HEK293T (cell line): ENCODE measurements at regions not wholly inside any gene's neighbourhood (a gene's known extent, or its start where the extent isn't known, plus 50 kb on each side); places are given as distances from the start of the nearest gene placed in this dataset.

Source experiments
- CTCF ChIA-PET: fragments of 350-600 bp; formaldehyde crosslinking; extraction: SDS; loops from one replicate; lab custom pipeline; 2021; ENCODE audit warnings: antibody characterized with exemption, inconsistent platforms; lab: Yijun Ruan, JAX
- POLR2A ChIA-PET: fragments of 350-600 bp; formaldehyde crosslinking; extraction: SDS; loops from one replicate; lab custom pipeline; 2020; ENCODE audit warnings: antibody characterized with exemption, inconsistent platforms; lab: Yijun Ruan, JAX
- DNase-seq: peaks from one replicate; pipeline ENCODE4 v3.0.0; 2012; ENCODE audit warnings: mixed read lengths; ENCODE audit errors: extremely low spot score
- ARNT ChIP-seq: fragments of 450-650 bp; IDR thresholded peaks from 2 replicates; pipeline ENCODE4 v1.6.1; 2017; ENCODE audit warnings: mild to moderate bottlenecking
- BHLHE40 ChIP-seq: fragments of 450-650 bp; IDR thresholded peaks from 2 replicates; pipeline ENCODE4 v1.6.1; 2016; ENCODE audit warnings: mild to moderate bottlenecking, moderate library complexity, borderline replicate concordance
- CTBP1 ChIP-seq: fragments of 450-650 bp; IDR thresholded peaks from 2 replicates; pipeline ENCODE4 v1.6.1; 2016; ENCODE audit warnings: borderline replicate concordance
- ELF4 ChIP-seq: fragments of 450-650 bp; IDR thresholded peaks from 2 replicates; pipeline ENCODE4 v1.6.1; 2017; ENCODE audit warnings: antibody characterized with exemption
- FOXA1 ChIP-seq: fragments of 450-650 bp; IDR thresholded peaks from 2 replicates; pipeline ENCODE4 v1.6.1; 2016; ENCODE audit warnings: mild to moderate bottlenecking
- FOXK2 ChIP-seq: fragments of 450-650 bp; IDR thresholded peaks from 2 replicates; pipeline ENCODE4 v1.6.1; 2016; ENCODE audit warnings: mild to moderate bottlenecking
- FOXM1 ChIP-seq: fragments of 450-650 bp; IDR thresholded peaks from 2 replicates; pipeline ENCODE4 v1.6.1; 2017; ENCODE audit warnings: mild to moderate bottlenecking, borderline replicate concordance
- HDGF ChIP-seq: fragments of 450-650 bp; IDR thresholded peaks from 2 replicates; pipeline ENCODE4 v1.6.1; 2017; ENCODE audit warnings: antibody characterized with exemption, borderline replicate concordance
- L3MBTL2 ChIP-seq: fragments of 450-650 bp; conservative IDR thresholded peaks from 2 replicates; pipeline ENCODE4 v1.6.1; 2016; ENCODE audit warnings: mild to moderate bottlenecking
- LEF1 ChIP-seq: fragments of 450-650 bp; IDR thresholded peaks from 2 replicates; pipeline ENCODE4 v1.6.1; 2017; ENCODE audit warnings: mild to moderate bottlenecking, borderline replicate concordance
- NFRKB ChIP-seq: fragments of 450-650 bp; IDR thresholded peaks from 2 replicates; pipeline ENCODE4 v1.6.1; 2016; ENCODE audit warnings: mild to moderate bottlenecking, moderate library complexity
- PKNOX1 ChIP-seq: fragments of 450-650 bp; IDR thresholded peaks from 2 replicates; pipeline ENCODE4 v1.6.1; 2016
- SP1 ChIP-seq: fragments of 450-650 bp; IDR thresholded peaks from 2 replicates; pipeline ENCODE4 v1.6.1; 2017
- SUZ12 ChIP-seq: fragments of 450-650 bp; IDR thresholded peaks from 2 replicates; pipeline ENCODE4 v1.6.1; 2016; ENCODE audit warnings: mild to moderate bottlenecking
- TARDBP ChIP-seq: fragments of 450-650 bp; IDR thresholded peaks from 2 replicates; pipeline ENCODE4 v1.6.1; 2016
- ZNF384 ChIP-seq: fragments of 450-650 bp; IDR thresholded peaks from 2 replicates; pipeline ENCODE4 v1.6.1; 2016

DNA sequence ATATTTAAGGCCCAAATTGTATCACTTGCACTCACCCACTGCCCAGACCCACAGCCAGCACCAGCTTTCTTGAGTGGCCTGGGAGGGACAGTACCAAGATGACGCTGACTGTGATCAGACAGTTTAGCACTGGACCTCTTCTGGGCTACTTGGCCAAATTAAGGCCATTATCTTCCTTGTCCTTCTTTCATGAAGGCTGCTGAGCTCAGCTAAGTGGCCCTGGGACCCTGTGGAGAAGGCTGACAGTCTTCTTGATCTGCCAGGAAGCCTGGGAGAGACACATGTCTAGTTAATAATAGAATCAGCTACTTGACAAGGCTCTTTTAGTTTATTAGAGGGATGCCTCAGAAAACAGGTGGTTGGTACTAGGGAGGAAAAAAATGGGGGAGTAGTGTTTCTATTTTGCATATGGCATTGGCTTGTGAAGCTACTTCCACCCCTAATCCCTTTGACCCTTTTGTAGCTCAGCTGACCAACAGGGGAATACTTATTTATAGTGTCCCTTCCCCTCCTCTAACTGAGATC is 127.9 kb upstream of the NTM start:
- POLR2A ChIA-PET, result no interaction called here
- DNase-seq, result no peak
- CTCF ChIA-PET, result no interaction called here
- TF ChIP-seq SUZ12, result no peak
- TF ChIP-seq PKNOX1, result no peak
- TF ChIP-seq NFRKB, result no peak
- no peak for TF ChIP-seq FOXK2
- no peak for TF ChIP-seq SP1

DNA sequence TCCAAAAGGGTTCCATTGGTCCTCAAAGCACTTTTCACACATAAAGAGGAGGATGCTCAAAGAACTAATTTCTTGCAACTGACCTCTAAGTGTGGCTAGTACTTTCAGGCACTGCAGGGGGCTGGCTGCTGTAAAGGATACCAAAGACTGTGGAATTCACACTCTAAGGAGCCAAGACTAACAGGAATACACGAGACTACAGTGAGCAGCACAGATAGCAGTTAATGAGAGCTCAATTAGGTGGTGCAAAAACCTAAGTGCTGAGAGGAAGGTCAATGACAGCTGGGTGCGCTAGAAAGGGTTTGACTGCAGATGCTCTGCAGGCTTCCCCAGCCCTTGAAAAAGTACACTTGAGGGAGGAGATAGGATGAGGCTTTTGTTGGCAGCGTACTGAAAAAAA is 124.3 kb upstream of the NTM start:
- POLR2A ChIA-PET, result no interaction called here
- no peak for DNase-seq
- CTCF ChIA-PET, result interaction anchor here (0.6 kb wide), 2 partner anchors 221 to 405 kb away, joined by 3 to 4 read pairs; no protein-coding TSS in a partner anchor
- TF ChIP-seq ARNT (no peak), TARDBP (no peak), SP1 (no peak), FOXK2 (no peak), FOXM1 (no peak), PKNOX1 (no peak), FOXA1 (no peak), LEF1 (no peak), HDGF (no peak), L3MBTL2 (no peak), NFRKB (no peak), SUZ12 (no peak), ELF4 (no peak), BHLHE40 (no peak), CTBP1 (no peak)

- TF ChIP-seq FOXM1 (no peak), L3MBTL2 (no peak), NFRKB (no peak), PKNOX1 (no peak)
- DNase-seq, result peak; percentile 49
- ChIA-PET CTCF (interaction anchor here (0.6 kb wide), 2 partner anchors 222 to 405 kb away, joined by 3 to 4 read pairs; no protein-coding TSS in a partner anchor), POLR2A (no interaction called here)
Observed at GRCh38 chr11:131246663-131247062, 123.8 kb upstream of the NTM start.

DNA sequence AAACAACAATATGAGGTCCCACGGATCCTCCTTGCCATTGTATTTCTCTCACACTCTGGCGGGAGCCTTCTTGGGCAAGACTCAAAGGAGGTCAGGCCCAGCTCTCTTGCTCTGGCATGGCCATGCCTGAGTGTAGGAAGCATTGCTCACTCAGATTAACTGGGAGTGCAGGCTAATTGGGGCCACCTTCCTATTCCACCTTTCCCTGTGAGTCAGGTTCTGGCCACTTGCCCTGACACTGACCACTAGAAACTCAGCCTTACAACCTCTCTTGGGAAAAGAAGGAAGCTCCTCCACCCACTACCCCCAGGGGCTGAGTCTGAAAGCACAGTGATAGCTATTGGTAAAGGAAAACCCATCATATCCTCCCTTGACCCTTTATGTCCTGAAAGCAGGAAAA is 121.8 kb upstream of the NTM start:
- CTCF ChIA-PET, result no interaction called here
- POLR2A ChIA-PET, result no interaction called here
- no peak for DNase-seq
- TF ChIP-seq HDGF (no peak), BHLHE40 (no peak), ARNT (no peak), NFRKB (no peak), FOXM1 (no peak), FOXA1 (no peak), ELF4 (no peak), LEF1 (no peak), SUZ12 (no peak), TARDBP (no peak), L3MBTL2 (no peak), SP1 (no peak), FOXK2 (no peak), ZNF384 (no peak), CTBP1 (no peak), PKNOX1 (no peak)

- DNase-seq, result no peak
- ChIA-PET CTCF (no interaction called here), POLR2A (no interaction called here)
- TF ChIP-seq HDGF, result no peak
- no peak for TF ChIP-seq ZNF384
- TF ChIP-seq FOXA1, result no peak
- TF ChIP-seq NFRKB, result no peak
- TF ChIP-seq LEF1, result no peak
- TF ChIP-seq FOXK2, result no peak
Observed at GRCh38 chr11:131253142-131253655, 117.2 kb upstream of the NTM start.

DNA sequence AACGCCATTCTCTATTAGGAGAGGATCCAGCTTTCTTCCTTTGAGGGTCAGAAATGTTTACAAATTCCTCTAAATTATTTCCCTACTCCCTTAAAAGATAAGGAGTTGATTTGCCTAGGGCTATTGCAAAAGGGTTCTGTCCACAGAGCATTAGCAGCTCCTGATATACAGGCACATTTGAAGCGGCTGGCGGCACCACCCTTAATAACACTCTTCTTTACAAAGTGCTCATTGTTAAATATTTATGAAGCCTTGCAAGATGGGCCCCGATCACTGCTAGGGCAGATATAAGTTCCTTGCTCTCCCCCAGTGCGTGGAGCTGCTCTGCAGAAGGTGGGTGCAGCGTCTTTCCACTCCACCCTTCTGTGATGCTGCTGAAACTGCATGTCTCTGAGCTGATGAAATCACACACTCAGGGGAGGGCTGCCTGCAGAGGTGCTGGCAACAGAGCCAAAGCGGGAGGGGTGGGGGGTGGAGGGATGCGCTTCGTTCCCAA is 116.7 kb upstream of the NTM start:
- DNase-seq, result no peak
- ChIA-PET POLR2A (no interaction called here), CTCF (no interaction called here)
- no peak for TF ChIP-seq PKNOX1
- TF ChIP-seq FOXK2, result no peak
- TF ChIP-seq LEF1, result no peak
- TF ChIP-seq BHLHE40, result no peak
- no peak for TF ChIP-seq ARNT
- TF ChIP-seq SUZ12, result no peak
- no peak for TF ChIP-seq FOXM1
